Omental fat pad (tissue), 3 donors: ENCODE measurements at regions not wholly inside any gene's neighbourhood (a gene's known extent, or its start where the extent isn't known, plus 50 kb on each side); places are given as distances from the start of the nearest gene placed in this dataset.

ENCODE experiments used
- ATAC-seq: fragments of 150-250 bp; one replicate; pipeline ENCODE4 v1.9.1; 2016; ENCODE audit warnings: mild to moderate bottlenecking, moderate library complexity; ENCODE audit not compliant: low FRiP score
- DNase-seq: peaks from one replicate; pipeline ENCODE4 v3.0.0-alpha.2; 2019; ENCODE audit warnings: low spot score
- TF ChIP-seq, protein P1 (sequence below), 3 donors: fragments of 450-650 bp; IDR thresholded peaks; one replicate each; pipeline ENCODE4 v1.5.1; 2016 to 2017; ENCODE audit warnings: antibody characterized with exemption in 3 of 3, mild to moderate bottlenecking in 3 of 3, moderate library complexity in 2 of 3

- ATAC-seq (no peak), DNase-seq (no peak)
- TF ChIP-seq, protein P1, sequence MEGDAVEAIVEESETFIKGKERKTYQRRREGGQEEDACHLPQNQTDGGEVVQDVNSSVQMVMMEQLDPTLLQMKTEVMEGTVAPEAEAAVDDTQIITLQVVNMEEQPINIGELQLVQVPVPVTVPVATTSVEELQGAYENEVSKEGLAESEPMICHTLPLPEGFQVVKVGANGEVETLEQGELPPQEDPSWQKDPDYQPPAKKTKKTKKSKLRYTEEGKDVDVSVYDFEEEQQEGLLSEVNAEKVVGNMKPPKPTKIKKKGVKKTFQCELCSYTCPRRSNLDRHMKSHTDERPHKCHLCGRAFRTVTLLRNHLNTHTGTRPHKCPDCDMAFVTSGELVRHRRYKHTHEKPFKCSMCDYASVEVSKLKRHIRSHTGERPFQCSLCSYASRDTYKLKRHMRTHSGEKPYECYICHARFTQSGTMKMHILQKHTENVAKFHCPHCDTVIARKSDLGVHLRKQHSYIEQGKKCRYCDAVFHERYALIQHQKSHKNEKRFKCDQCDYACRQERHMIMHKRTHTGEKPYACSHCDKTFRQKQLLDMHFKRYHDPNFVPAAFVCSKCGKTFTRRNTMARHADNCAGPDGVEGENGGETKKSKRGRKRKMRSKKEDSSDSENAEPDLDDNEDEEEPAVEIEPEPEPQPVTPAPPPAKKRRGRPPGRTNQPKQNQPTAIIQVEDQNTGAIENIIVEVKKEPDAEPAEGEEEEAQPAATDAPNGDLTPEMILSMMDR (IDR thresholded peaks at IDR 0.05) = no peak
Observed at GRCh38 chr13:67632590-67632989, 402.5 kb upstream of the PCDH9 start.

- DNase-seq = no peak
- TF ChIP-seq, protein P1 (IDR thresholded peaks at IDR 0.05) = no peak
- no peak for ATAC-seq
Observed at GRCh38 chr13:67630640-67631039, 400.5 kb upstream of the PCDH9 start.

DNA sequence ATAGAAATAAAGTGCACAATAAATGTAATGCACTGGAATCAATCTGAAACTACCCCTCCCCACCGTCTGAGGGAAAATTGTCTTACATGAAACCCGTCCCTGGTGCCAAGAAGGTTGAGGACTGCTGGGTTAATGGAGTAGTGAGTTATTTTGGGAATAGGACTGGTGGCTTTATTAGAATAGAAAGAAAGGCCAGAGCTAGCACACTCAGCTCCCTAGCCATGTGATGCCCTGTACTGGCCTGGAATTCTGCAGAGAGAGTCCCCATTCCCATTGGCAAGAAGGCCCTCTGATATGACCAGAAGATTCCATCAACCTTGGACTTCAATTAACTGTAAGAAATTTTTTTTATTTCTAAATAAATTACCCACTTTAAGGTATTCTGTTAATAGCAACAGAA is 393.5 kb upstream of the PCDH9 start:
- ATAC-seq (no peak), DNase-seq (no peak)
- TF ChIP-seq, protein P1 (IDR thresholded peaks at IDR 0.05) = no peak

GRCh38 chr13:67620665-67621064 is 390.5 kb upstream of the PCDH9 start:
- DNase-seq (no peak), ATAC-seq (no peak)
- TF ChIP-seq, protein P1 (IDR thresholded peaks at IDR 0.05) = no peak

- DNase-seq = no peak
- no peak for ATAC-seq
- TF ChIP-seq, protein P1 (IDR thresholded peaks at IDR 0.05) = no peak
Observed at GRCh38 chr13:67619995-67620380, 389.9 kb upstream of the PCDH9 start.

- TF ChIP-seq, protein P1 (IDR thresholded peaks at IDR 0.05) = no peak
- ATAC-seq (no peak), DNase-seq (no peak)
Observed at GRCh38 chr13:67619351-67619994, 389.3 kb upstream of the PCDH9 start.

GRCh38 chr13:67614579-67614978 is 384.4 kb upstream of the PCDH9 start:
- ATAC-seq = no peak
- TF ChIP-seq, protein P1 (IDR thresholded peaks at IDR 0.05) = no peak
- no peak for DNase-seq
